Keratinocyte (primary cell): ENCODE measurements at regions not wholly inside any gene's neighbourhood (a gene's known extent, or its start where the extent isn't known, plus 50 kb on each side); places are given as distances from the start of the nearest gene placed in this dataset.

Experiments used
- EZH2 ChIP-seq: IDR thresholded peaks from one replicate; pipeline ENCODE4 v1.6.1; 2012; ENCODE audit warnings: inconsistent platforms, mild to moderate bottlenecking, low read length, moderate library complexity
- TF ChIP-seq, protein P1 (sequence below), 3 experiments: IDR thresholded peaks in 1 of 3; conservative IDR thresholded peaks in 1 of 3; optimal IDR thresholded peaks in 1 of 3; 2 replicates in 2 of 3; 3 replicates in 1 of 3; pipeline versions ENCODE3 to v1.5.1; 2011; ENCODE audit warnings: low read length in 3 of 3, mild to moderate bottlenecking in 3 of 3, moderate library complexity in 2 of 3, control low read depth in 1 of 3, inconsistent platforms in 1 of 3; ENCODE audit not compliant: insufficient read depth in 2 of 3; ENCODE audit errors: extremely low read depth in 1 of 3

DNA sequence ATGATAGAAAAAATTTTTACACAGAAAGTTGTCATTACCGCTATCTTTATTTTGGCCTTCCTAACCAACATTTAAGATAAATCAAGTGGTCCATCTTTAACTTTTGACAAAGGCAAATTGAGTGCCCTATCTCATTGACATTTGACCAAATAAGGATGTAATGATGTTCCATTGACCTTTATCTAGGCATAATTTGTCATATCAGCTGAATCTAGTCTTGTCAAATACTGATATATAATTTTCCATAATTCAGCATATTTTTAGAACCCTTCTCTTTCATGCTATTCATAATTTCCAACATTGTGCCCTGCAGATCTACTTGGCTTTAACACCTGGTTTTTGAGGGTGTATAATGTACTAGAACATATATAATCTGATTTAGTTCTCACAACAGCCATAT, 63.8 kb downstream of the XCL1 start:
- TF ChIP-seq, protein P1, sequence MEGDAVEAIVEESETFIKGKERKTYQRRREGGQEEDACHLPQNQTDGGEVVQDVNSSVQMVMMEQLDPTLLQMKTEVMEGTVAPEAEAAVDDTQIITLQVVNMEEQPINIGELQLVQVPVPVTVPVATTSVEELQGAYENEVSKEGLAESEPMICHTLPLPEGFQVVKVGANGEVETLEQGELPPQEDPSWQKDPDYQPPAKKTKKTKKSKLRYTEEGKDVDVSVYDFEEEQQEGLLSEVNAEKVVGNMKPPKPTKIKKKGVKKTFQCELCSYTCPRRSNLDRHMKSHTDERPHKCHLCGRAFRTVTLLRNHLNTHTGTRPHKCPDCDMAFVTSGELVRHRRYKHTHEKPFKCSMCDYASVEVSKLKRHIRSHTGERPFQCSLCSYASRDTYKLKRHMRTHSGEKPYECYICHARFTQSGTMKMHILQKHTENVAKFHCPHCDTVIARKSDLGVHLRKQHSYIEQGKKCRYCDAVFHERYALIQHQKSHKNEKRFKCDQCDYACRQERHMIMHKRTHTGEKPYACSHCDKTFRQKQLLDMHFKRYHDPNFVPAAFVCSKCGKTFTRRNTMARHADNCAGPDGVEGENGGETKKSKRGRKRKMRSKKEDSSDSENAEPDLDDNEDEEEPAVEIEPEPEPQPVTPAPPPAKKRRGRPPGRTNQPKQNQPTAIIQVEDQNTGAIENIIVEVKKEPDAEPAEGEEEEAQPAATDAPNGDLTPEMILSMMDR (optimal IDR thresholded peaks at IDR 0.05 in 1 of 3, IDR thresholded peaks at IDR 0.05 in 1 of 3, conservative IDR thresholded peaks at IDR 0.05 in 1 of 3; ENCODE audit: extremely low read depth in 1 of 3, insufficient read depth in 2 of 3, low read length in 3 of 3): no peak
- TF ChIP-seq EZH2: no peak
